MCF 10A (cell line): ENCODE measurements at regions not wholly inside any gene's neighbourhood (a gene's known extent, or its start where the extent isn't known, plus 50 kb on each side); places are given as distances from the start of the nearest gene placed in this dataset.

Source experiments
- BruUV-seq: library from RNA; stranded (reverse); fragments of 400-500 nt; replicated peaks from 2 replicates; lab custom pipeline; 2021; lab: Mats Ljungman, UMichigan
- CTCF ChIA-PET: fragments of 300-600 bp; sonication (Branson Sonifier 250); formaldehyde crosslinking; extraction: SDS; loops from one replicate; lab custom pipeline; 2021; ENCODE audit warnings: antibody characterized with exemption, inconsistent platforms; lab: Yijun Ruan, JAX
- POLR2A ChIA-PET: fragments of 300-600, 350-650 bp; sonication (Branson Sonifier 250); formaldehyde crosslinking; extraction: SDS; loops from one replicate; lab custom pipeline; 2020; ENCODE audit warnings: antibody characterized with exemption, inconsistent platforms; lab: Yijun Ruan, JAX
- DNase-seq: peaks from one replicate; pipeline ENCODE4 v3.0.0-alpha.2; 2018; ENCODE audit not compliant: unreplicated experiment
- H3K27ac Mint-ChIP-seq: one replicate; pipeline ENCODE4 v1.8.0; 2022; ENCODE audit warnings: mild to moderate bottlenecking, low read depth, mixed read lengths; ENCODE audit not compliant: unreplicated experiment
- H3K27me3 Mint-ChIP-seq: one replicate; pipeline ENCODE4 v1.8.0; 2022; ENCODE audit warnings: mixed read lengths; ENCODE audit not compliant: insufficient read depth, unreplicated experiment
- H3K36me3 Mint-ChIP-seq: one replicate; pipeline ENCODE4 v1.8.0; 2022; ENCODE audit warnings: mild to moderate bottlenecking, moderate library complexity, mixed read lengths; ENCODE audit not compliant: insufficient read depth, unreplicated experiment
- H3K4me1 Mint-ChIP-seq: one replicate; pipeline ENCODE4 v1.8.0; 2022; ENCODE audit warnings: mixed read lengths; ENCODE audit not compliant: insufficient read depth, unreplicated experiment
- H3K4me3 Mint-ChIP-seq: one replicate; pipeline ENCODE4 v1.8.0; 2022; ENCODE audit warnings: mild to moderate bottlenecking, moderate library complexity, mixed read lengths; ENCODE audit not compliant: unreplicated experiment
- H3K9me3 Mint-ChIP-seq: one replicate; pipeline ENCODE4 v1.8.0; 2022; ENCODE audit warnings: mixed read lengths; ENCODE audit not compliant: unreplicated experiment
- CTCF ChIP-seq: fragments of 200-600 bp; IDR thresholded peaks from one replicate; pipeline ENCODE4 v1.8.0; 2022; ENCODE audit warnings: antibody characterized with exemption, mild to moderate bottlenecking; ENCODE audit not compliant: unreplicated experiment
- intact Hi-C: fragments of 100-400 bp; cut with micrococcal nuclease; formaldehyde crosslinking; loops from 2 replicates; pipeline ENCODE4 v1.14.1; 2022

GRCh38 chr6:94372229-94372628 lies 952.9 kb upstream of the EPHA7 start:
- CTCF ChIA-PET: no interaction called here
- Mint-ChIP-seq H3K4me1 (no peaks in the 10 kb centered on the region), H3K9me3 (no peaks in the 10 kb centered on the region), H3K36me3 (no peaks in the 10 kb centered on the region), H3K27me3 (peaks cover 69% of the 10 kb centered on the region), H3K27ac (no peak overlapping the region), H3K4me3 (no peak overlapping the region)
- no TSS peak for BruUV-seq
- intact Hi-C loops: no loop called here
- DNase-seq: no peak
- no peak for TF ChIP-seq CTCF
- POLR2A ChIA-PET: no interaction called here

GRCh38 chr6:94367316-94367715 lies 948.0 kb upstream of the EPHA7 start:
- ChIA-PET POLR2A (no interaction called here), CTCF (no interaction called here)
- Mint-ChIP-seq H3K4me3 (no peak overlapping the region), H3K36me3 (no peaks in the 10 kb centered on the region), H3K27me3 (peaks cover 65% of the 10 kb centered on the region), H3K4me1 (no peaks in the 10 kb centered on the region), H3K27ac (no peak overlapping the region), H3K9me3 (no peaks in the 10 kb centered on the region)
- intact Hi-C loops: no loop called here
- no TSS peak for BruUV-seq
- DNase-seq: no peak
- TF ChIP-seq CTCF: no peak

DNA sequence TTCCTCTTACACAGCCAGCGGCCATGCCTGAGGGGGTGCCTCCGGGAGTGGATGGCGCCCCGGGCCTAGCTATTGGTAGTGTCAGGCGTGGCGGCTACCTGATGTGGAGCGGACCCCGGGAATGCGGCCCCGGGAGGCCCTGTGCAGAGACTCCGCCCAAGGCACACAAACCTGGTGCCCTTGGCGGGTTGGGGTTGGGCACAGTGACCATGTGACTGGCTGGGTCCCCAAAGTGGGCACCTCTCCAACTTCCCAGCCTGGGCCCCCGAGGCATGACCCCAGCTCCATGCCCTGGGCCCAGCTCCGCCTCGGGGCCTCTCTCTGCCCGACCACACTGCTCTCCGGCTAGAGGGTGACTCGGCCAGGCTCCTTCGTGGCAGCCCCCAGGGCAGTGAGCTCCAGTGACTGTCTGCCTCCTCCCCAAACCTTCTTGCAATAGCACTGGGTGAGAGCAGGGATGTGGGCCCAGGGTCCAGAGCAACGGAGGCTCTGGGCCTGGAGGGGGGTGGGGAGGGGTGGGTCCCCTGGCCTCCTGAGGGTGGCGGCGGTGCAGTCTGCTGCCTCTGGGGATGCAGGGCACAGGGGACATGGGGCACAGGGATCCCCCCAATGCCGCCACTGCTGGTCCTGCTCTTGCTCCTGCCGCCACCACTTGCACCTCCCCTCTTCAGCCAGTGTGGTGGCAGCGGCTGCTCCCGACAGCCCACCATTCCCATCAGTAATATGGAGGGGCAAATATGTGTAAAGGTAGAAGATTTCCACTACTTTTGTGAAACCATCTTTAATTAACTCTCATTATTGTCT lies 942.9 kb upstream of the EPHA7 start:
- H3K4me1 Mint-ChIP-seq: no peaks in the 10 kb centered on the region
- H3K36me3 Mint-ChIP-seq: no peaks in the 10 kb centered on the region
- TF ChIP-seq CTCF: no peak
- peaks cover 47% of the 10 kb centered on the region for H3K27me3 Mint-ChIP-seq
- intact Hi-C loops: no loop called here
- H3K4me3 Mint-ChIP-seq: no peak overlapping the region
- POLR2A ChIA-PET: no interaction called here
- no peaks in the 10 kb centered on the region for H3K9me3 Mint-ChIP-seq
- no TSS peak for BruUV-seq
- H3K27ac Mint-ChIP-seq: no peak overlapping the region
- no peak for DNase-seq
- CTCF ChIA-PET: interaction anchor here (0.6 kb wide), 1 partner anchor 8 kb away, joined by 3 read pairs; no protein-coding TSS in a partner anchor

GRCh38 chr6:94361304-94362060 lies 942.1 kb upstream of the EPHA7 start:
- H3K4me1 Mint-ChIP-seq: no peaks in the 10 kb centered on the region
- no peaks in the 10 kb centered on the region for H3K9me3 Mint-ChIP-seq
- no peak overlapping the region for H3K27ac Mint-ChIP-seq
- peaks cover 45% of the 10 kb centered on the region for H3K27me3 Mint-ChIP-seq
- DNase-seq: no peak
- no peak overlapping the region for H3K4me3 Mint-ChIP-seq
- POLR2A ChIA-PET: no interaction called here
- intact Hi-C loops: no loop called here
- no peaks in the 10 kb centered on the region for H3K36me3 Mint-ChIP-seq
- TF ChIP-seq CTCF: no peak
- no TSS peak for BruUV-seq
- CTCF ChIA-PET: interaction anchor here (0.6 kb wide), 1 partner anchor 9 kb away, joined by 3 read pairs; no protein-coding TSS in a partner anchor
